GM12865 (cell line): ENCODE measurements at regions not wholly inside any gene's neighbourhood (a gene's known extent, or its start where the extent isn't known, plus 50 kb on each side); places are given as distances from the start of the nearest gene placed in this dataset.

Experiments
- DNase-seq: peaks from one replicate; pipeline ENCODE4 v3.0.0; 2010; ENCODE audit warnings: low read depth
- H3K4me3 ChIP-seq: 2 replicates; pipeline ENCODE4 v1.5.1; 2011; ENCODE audit warnings: mild to moderate bottlenecking, low read depth, low read length, control low read depth
- CTCF ChIP-seq: IDR thresholded peaks from 2 replicates; pipeline ENCODE4 v1.5.1; 2011; ENCODE audit warnings: low read length, control low read depth, low read depth, inconsistent platforms; ENCODE audit not compliant: insufficient read depth; ENCODE audit errors: missing control alignments

- TF ChIP-seq CTCF: no peak
- no peak for DNase-seq
- no peak overlapping the region for H3K4me3 ChIP-seq
These were observed 301.3 kb upstream of the NR2F2 start for GRCh38 chr15:96029172-96029571.

- TF ChIP-seq CTCF: no peak
- H3K4me3 ChIP-seq: no peak overlapping the region
- peak; percentile 51 for DNase-seq
These were observed 298.9 kb upstream of the NR2F2 start for GRCh38 chr15:96031426-96032110.

GRCh38 chr15:96035091-96035490, 295.4 kb upstream of the NR2F2 start:
- TF ChIP-seq CTCF: no peak
- H3K4me3 ChIP-seq: no peak overlapping the region
- DNase-seq: no peak

- H3K4me3 ChIP-seq: no peak overlapping the region
- DNase-seq: no peak
- no peak for TF ChIP-seq CTCF
These were observed 294.9 kb upstream of the NR2F2 start for GRCh38 chr15:96035635-96036034.

- DNase-seq: peak; percentile 79
- no peak for TF ChIP-seq CTCF
- H3K4me3 ChIP-seq: no peak overlapping the region
These were observed 292.9 kb upstream of the NR2F2 start for GRCh38 chr15:96037584-96037983.

GRCh38 chr15:96038131-96038530, 292.4 kb upstream of the NR2F2 start:
- TF ChIP-seq CTCF: no peak
- no peak overlapping the region for H3K4me3 ChIP-seq
- DNase-seq: no peak

- no peak overlapping the region for H3K4me3 ChIP-seq
- TF ChIP-seq CTCF: no peak
- DNase-seq: peak; percentile 42
These were observed 291.9 kb upstream of the NR2F2 start for GRCh38 chr15:96038650-96039049.
